Large intestine (tissue), 3 donors: ENCODE measurements at regions not wholly inside any gene's neighbourhood (a gene's known extent, or its start where the extent isn't known, plus 50 kb on each side); places are given as distances from the start of the nearest gene placed in this dataset.

Experiments
- DNase-seq, 2 donors: peaks; one replicate each; pipeline versions ENCODE4 v3.0.0 to v3.0.0-alpha.2; 2013
- H3K27ac ChIP-seq: one replicate; pipeline ENCODE4 v1.5.1; 2013; ENCODE audit warnings: low read length
- H3K27me3 ChIP-seq: 2 replicates; pipeline ENCODE4 v1.6.1; 2013; ENCODE audit warnings: low read length; ENCODE audit not compliant: control insufficient read depth, insufficient read depth
- H3K36me3 ChIP-seq: 2 replicates; pipeline ENCODE4 v1.6.1; 2013; ENCODE audit warnings: low read length; ENCODE audit not compliant: control insufficient read depth, insufficient read depth
- H3K4me1 ChIP-seq: one replicate; pipeline ENCODE4 v1.6.1; 2013; ENCODE audit warnings: low read length; ENCODE audit not compliant: control insufficient read depth, insufficient read depth
- H3K4me3 ChIP-seq: one replicate; pipeline ENCODE4 v1.5.1; 2013; ENCODE audit warnings: low read length
- H3K9me3 ChIP-seq: one replicate; pipeline ENCODE4 v1.6.1; 2013; ENCODE audit warnings: mild to moderate bottlenecking, low read depth, low read length, moderate library complexity; ENCODE audit not compliant: control insufficient read depth
- WGBS: methylation state at CpG from one replicate; pipeline ENCODE4 v1.1.5; 2013; ENCODE audit warnings: low lambda C conversion rate; ENCODE audit not compliant: insufficient coverage; 5-methylcytosine and 5-hydroxymethylcytosine counted together

DNA sequence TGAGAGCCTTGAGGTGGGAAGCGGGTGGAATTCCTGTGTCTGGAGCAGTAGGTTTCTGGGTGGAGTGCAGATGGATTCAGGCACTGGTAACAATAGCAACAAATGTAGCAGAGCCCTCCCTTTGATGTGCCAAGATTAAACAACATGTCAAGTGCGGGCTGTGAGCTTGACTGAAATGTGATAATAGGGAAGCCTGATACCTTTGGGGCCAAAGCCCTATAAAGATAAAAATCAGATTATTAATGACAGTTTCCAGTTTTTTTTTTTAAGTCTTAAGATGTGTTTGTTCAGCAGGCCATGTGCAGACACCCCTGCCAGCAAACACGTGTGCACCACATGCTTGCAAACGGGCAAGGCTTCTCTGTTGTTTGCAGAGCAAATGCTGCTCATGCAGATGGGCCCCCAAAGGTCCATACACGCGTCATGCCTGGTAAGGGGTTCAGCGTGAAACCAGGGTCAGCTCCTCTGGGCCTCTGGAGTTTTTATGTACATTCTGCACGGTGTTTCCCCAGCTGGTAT is 193.2 kb downstream of the GADD45G start:
- peaks cover 9% of the 10 kb centered on the region for H3K4me1 ChIP-seq
- no peaks in the 10 kb centered on the region for H3K36me3 ChIP-seq
- H3K27ac ChIP-seq, result no peak overlapping the region
- no peaks in the 10 kb centered on the region for H3K27me3 ChIP-seq
- no CpG with 5 or more reads among the region's 8 CpGs for WGBS
- no peaks in the 10 kb centered on the region for H3K9me3 ChIP-seq
- H3K4me3 ChIP-seq, result no peak overlapping the region
- DNase-seq, result peak; percentile 30 to 72

DNA sequence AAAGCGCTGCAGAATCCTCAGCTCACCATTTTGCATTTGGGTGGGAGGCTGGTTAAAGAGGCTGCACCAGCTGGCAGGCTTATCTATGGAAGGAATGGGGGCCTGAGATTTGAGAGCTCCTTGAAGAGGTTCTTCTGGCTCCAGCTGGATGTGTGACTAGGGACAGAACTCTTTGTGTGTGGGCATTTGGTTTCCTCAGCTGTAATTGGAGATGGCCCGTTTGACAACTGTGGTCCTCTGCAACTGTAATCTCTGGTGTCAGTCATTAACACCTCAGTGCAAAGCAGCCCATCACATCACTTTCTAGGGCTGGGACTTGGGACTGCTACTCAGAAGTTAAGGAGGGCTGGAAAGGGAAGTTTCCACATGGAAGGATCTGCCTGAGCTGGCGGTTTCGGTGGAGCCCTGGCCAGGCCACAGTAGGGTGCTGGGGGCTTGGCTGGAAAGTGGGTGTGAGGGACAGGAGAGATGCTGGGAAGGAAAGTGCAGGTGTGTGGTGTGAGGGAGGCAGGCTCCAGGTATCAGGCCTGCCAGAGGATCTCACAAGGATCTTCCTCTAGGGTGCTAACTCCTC is 193.8 kb downstream of the GADD45G start:
- WGBS, result no CpG with 5 or more reads among the region's 4 CpGs
- Histone ChIP-seq H3K4me1 (peaks cover 6% of the 10 kb centered on the region), H3K36me3 (no peaks in the 10 kb centered on the region), H3K27ac (no peak overlapping the region), H3K9me3 (no peaks in the 10 kb centered on the region), H3K4me3 (no peak overlapping the region), H3K27me3 (no peaks in the 10 kb centered on the region)
- no peak for DNase-seq

DNA sequence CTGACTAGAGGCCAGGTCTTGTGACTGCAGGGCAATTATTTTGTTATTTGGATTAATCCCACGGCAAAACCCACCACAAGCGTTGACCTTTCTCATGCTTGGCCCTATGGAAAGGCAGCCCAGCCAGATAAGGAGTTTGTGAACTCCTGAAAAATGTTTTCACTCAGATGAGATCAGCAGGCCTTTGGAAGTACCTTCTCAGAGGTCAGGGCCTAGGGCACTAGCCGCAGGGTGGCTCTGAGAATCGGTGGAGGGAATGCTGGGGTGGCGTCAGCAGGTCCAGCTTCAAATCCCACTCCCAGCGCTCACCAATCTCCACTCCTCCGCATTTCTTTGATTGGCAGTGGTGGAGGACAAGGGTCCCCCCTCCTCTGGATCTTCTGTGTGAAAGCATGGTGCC is 194.4 kb downstream of the GADD45G start:
- H3K27ac ChIP-seq, result no peak overlapping the region

DNA sequence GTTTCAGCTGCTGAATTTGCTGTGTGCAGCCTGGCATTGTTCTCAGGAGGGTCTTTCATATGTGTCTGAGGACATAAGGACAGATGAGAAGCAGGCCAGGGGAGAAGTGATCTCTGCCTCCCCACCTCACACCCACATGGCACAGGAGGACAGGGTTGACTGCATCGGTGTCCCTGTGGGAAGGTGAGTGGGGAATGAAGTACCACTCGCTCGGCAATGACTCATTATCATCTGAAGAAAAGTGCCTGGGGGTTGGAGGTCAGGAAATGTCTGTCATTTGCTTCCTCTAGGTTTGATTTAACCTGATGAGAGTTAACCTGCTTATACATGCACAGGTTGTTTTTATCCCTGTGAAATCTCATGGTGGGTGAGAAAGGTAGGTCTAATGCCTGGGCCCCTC is 195.0 kb downstream of the GADD45G start:
- H3K9me3 ChIP-seq, result no peaks in the 10 kb centered on the region
- H3K27me3 ChIP-seq, result no peaks in the 10 kb centered on the region
- H3K4me3 ChIP-seq, result no peak overlapping the region
- WGBS, result no CpG with 5 or more reads among the region's 3 CpGs
- H3K4me1 ChIP-seq, result peaks cover 6% of the 10 kb centered on the region
- H3K27ac ChIP-seq, result no peak overlapping the region
- H3K36me3 ChIP-seq, result no peaks in the 10 kb centered on the region
- no peak for DNase-seq

More for the DNA sequence above, 194.4 kb downstream of the GADD45G start:
- Histone ChIP-seq H3K4me3 (no peak overlapping the region), H3K9me3 (no peaks in the 10 kb centered on the region), H3K27me3 (no peaks in the 10 kb centered on the region), H3K4me1 (peaks cover 6% of the 10 kb centered on the region), H3K36me3 (no peaks in the 10 kb centered on the region)
- WGBS, result no CpG with 5 or more reads among the region's 7 CpGs
- DNase-seq, result no peak

DNA sequence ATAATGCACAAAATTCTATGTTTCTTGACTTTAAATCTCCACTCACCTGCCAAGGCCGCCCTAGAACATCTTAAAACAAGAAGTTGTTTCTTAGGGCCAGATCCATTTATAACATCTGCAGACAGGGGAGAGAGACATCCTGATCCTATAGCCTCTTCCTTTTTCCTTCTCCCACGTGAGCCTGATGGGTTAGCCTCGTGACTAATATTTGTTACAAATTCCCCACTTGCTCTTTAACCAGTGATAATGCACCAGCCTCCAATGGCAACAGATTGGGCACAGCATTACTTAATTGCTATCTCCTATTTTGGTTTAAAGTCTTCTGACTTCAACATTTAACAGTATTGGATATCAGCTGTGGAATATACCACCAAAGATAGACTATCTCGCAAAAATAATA is 196.5 kb downstream of the GADD45G start:
- Histone ChIP-seq H3K9me3 (no peaks in the 10 kb centered on the region), H3K27me3 (no peaks in the 10 kb centered on the region), H3K27ac (no peak overlapping the region), H3K4me3 (no peak overlapping the region), H3K4me1 (peaks cover 6% of the 10 kb centered on the region), H3K36me3 (no peaks in the 10 kb centered on the region)
- WGBS, result 100% methylated on average over 1 of the region's 4 CpGs
- no peak for DNase-seq

DNA sequence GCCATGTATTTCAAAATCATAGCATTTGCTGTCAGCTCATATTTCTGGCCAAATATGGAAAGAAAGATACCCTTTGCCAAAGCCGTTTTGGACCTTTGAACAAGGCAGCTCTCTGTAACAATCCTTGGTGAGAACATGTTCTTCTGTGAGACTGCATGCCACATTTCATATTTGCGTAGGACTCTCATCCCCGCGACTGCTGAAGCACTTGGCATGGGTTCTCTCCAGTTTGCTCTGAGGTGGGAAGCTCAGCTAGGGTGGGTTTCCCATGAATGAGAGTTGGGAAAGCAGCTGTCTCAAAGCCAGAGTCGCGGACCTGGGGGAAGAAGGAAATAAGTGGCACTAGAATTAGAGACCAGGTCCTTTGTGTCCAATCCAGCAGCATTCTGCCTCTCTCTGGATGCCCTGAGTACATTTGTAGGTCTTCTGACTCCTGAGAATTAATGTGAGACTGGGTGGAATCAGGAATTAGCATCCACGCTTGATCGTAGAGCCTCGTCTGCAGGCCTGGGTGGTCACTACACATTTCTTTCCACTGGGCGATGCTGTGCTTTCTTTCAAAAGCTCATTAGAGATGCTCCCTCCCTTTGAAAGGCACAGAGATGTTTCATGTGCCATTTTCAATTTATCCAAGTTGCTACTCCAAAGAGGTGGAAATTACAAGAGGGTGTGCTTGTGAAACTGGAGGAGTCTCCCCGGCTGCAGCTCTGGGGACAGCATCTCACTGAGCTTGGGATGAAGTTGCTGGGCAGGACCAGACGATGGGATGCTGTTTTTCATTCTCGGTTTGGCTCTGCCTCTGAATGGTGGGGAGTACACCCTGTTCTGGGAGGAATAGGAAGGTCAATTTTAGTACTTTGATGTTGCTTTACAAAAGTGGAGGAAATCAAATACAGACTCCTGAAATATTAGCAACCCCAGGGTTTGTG is 197.2 kb downstream of the GADD45G start:
- Histone ChIP-seq H3K4me1 (peaks cover 6% of the 10 kb centered on the region), H3K4me3 (no peak overlapping the region), H3K27me3 (no peaks in the 10 kb centered on the region), H3K36me3 (no peaks in the 10 kb centered on the region), H3K9me3 (no peaks in the 10 kb centered on the region), H3K27ac (no peak overlapping the region)
- 83% methylated on average over 2 of the region's 13 CpGs for WGBS
- DNase-seq, result no peak

DNA sequence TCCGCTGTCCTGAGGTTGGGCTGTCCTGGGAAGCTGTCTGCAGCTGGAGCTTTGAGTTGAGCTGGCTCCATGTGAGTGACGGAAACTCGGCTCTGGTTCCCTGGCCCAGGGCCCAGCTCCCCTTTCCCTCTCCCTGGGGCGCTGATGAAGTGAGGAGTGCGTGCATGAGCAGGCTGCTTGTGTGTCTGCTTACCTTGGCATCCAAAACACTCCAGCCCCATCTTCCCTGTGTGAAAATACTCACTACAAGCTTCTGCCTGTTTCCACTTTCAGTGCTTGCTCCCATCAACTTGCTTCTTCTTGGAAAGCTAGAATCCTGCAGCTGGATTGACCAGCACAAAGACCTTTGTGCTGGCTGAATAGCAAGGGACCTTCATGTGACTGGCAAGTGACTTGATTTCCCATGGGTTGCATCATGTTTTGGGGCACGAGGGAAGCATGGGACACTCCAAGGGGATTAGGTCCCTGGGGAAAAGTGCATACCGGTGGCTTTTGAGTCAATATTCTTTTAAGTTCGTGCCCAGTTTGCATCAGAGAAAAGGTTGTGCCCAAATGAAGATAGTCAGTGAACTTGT is 198.1 kb downstream of the GADD45G start:
- Histone ChIP-seq H3K27me3 (no peaks in the 10 kb centered on the region), H3K4me1 (peaks cover 6% of the 10 kb centered on the region), H3K4me3 (no peak overlapping the region), H3K9me3 (no peaks in the 10 kb centered on the region), H3K36me3 (no peaks in the 10 kb centered on the region), H3K27ac (no peak overlapping the region)
- no CpG with 5 or more reads among the region's 8 CpGs for WGBS
- peak in 1 of 2 donors; percentile 57 for DNase-seq

DNA sequence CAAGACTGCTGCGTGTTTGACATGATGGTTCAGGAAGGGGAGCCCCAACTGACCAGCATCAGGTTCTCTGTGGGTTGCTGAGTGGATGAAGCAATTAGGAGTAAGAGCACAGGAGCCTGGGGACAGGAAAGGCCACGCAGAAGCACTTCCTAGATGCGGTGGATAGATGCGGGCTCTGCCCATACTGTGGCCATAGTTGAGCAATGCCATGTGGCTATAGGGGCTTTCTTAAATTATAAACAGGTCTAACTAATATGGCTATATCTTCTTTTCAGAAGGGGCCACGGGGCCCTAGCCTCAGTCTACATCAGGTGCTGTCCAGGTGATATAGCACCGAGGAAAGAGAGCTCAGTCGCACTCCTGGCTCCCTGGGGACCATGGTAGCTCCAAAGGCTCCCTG is 198.6 kb downstream of the GADD45G start:
- peaks cover under 1% of the 10 kb centered on the region for H3K4me1 ChIP-seq
- no peaks in the 10 kb centered on the region for H3K36me3 ChIP-seq
- H3K4me3 ChIP-seq, result no peak overlapping the region
- WGBS, result no CpG with 5 or more reads among the region's 7 CpGs
- H3K27ac ChIP-seq, result no peak overlapping the region
- no peak for DNase-seq
- H3K27me3 ChIP-seq, result no peaks in the 10 kb centered on the region
- no peaks in the 10 kb centered on the region for H3K9me3 ChIP-seq

DNA sequence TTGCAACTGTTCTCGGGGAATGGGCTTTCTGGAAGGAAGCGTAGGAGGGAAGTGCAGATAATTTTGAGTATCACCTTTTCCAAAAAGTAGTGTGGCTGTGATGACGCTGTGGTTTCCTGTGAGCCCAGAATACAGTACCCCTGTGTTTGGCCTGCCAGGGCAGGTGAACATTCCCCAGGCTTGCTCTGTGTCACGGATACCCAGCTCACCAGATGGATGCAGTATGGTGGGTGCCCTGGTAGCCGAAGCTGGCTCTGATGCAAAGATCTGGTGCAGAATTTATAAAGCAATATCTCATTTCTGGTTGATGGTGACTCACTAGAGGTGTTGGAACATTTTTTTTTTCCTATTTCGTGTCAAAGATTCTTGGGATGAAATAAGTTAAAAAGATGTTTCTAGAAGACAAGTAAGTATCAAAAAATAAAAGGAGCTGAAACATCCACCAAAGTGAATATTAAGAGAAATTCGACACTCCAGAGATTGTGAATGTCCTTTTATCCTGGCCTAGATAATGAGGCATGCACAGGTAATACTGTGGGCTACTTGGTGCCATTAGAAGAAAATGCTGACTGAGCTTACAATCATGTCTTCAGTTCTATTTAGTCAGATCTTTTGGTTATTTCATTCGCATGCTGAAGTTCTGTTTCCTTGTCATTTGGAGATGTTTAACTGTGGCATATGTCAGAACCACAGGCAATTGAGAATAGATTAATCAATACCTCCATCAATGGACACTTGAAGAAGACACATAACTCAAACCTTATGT is 200.1 kb downstream of the GADD45G start:
- WGBS, result 100% methylated on average over 2 of the region's 8 CpGs
- Histone ChIP-seq H3K27me3 (no peaks in the 10 kb centered on the region), H3K9me3 (no peaks in the 10 kb centered on the region)

More for the DNA sequence above, 200.1 kb downstream of the GADD45G start:
- Histone ChIP-seq H3K4me1 (no peaks in the 10 kb centered on the region), H3K4me3 (no peak overlapping the region), H3K27ac (no peak overlapping the region), H3K36me3 (no peaks in the 10 kb centered on the region)
- DNase-seq, result no peak
